Transverse colon (tissue), 4 donors: ENCODE measurements at regions not wholly inside any gene's neighbourhood (a gene's known extent, or its start where the extent isn't known, plus 50 kb on each side); places are given as distances from the start of the nearest gene placed in this dataset.
A peak's percentile ranks its signal among the peaks of the same experiment; 100 is the strongest.

Experiments used
- DNase-seq: peaks from one replicate; pipeline ENCODE4 v3.0.0-alpha.2; 2019
- H3K27ac ChIP-seq, 4 donors: fragments of 200-600 bp; sonication (generic); 2 replicates each; pipeline ENCODE4 v1.5.1; 2016 to 2018; ENCODE audit warnings: inconsistent platforms in 4 of 4
- H3K27me3 ChIP-seq: fragments of 200-600 bp; sonication (generic); 2 replicates; pipeline ENCODE4 v1.5.1; 2017; ENCODE audit warnings: inconsistent platforms
- H3K36me3 ChIP-seq, 4 donors: fragments of 200-600 bp; sonication (generic); 2 replicates each; pipeline ENCODE4 v1.5.1; 2017 to 2019; ENCODE audit warnings: inconsistent platforms in 4 of 4
- H3K4me1 ChIP-seq, 4 donors: fragments of 200-600 bp; sonication (generic); 2 replicates each; pipeline ENCODE4 v1.5.1; 2017 to 2020; ENCODE audit warnings: inconsistent platforms in 4 of 4
- H3K4me3 ChIP-seq, 4 donors: fragments of 200-600 bp; sonication (generic); 1 replicate in 1 of 4; 2 replicates in 3 of 4; pipeline versions ENCODE4 v1.5.1 to v1.6.1; 2017 to 2019; ENCODE audit warnings: inconsistent platforms in 4 of 4
- H3K9me3 ChIP-seq, 2 donors: fragments of 200-600 bp; sonication (generic); 2 replicates each; pipeline ENCODE4 v1.5.1; 2017 to 2019; ENCODE audit warnings: inconsistent platforms in 2 of 2
- EP300 ChIP-seq: sonication (generic); formaldehyde crosslinking; IDR thresholded peaks from one replicate; pipeline ENCODE4 v1.6.1; 2017; ENCODE audit warnings: antibody characterized with exemption, low read depth
- POLR2A ChIP-seq: fragments of 450-650 bp; IDR thresholded peaks from one replicate; pipeline ENCODE4 v1.6.1; 2016; ENCODE audit warnings: antibody characterized with exemption, mild to moderate bottlenecking, moderate library complexity
- POLR2AphosphoS5 ChIP-seq, 3 donors: sonication (generic); formaldehyde crosslinking; IDR thresholded peaks; one replicate each; pipeline ENCODE4 v1.6.1; 2016; ENCODE audit warnings: antibody characterized with exemption in 3 of 3
- WGBS, 2 donors: methylation state at CpG; one replicate each; pipeline ENCODE4 v1.1.5; 2018; ENCODE audit warnings: low coverage in 1 of 2; 5-methylcytosine and 5-hydroxymethylcytosine counted together
- in situ Hi-C, 4 donors: fragments of 200-750 bp; cut with MboI; loops; one replicate each; pipeline versions ENCODE4 v1.15.0 to v1.15.1; 2017; ENCODE audit warnings: low sequenced_read_pairs in 3 of 4, low pct_ligation_motif_present in 1 of 4, low pct_unique_long_range_greater_than_20kb in 1 of 4
- intact Hi-C: fragments of 100-400 bp; cut with DNase I; formaldehyde crosslinking; loops from one replicate; pipeline ENCODE4 v1.15.1; 2023; ENCODE audit warnings: low total_unique reads
- TF ChIP-seq, protein P1 (sequence below), 5 experiments: fragments of 200-600 bp in 3 of 5; fragments of 450-650 bp in 2 of 5; sonication (generic) in 3 of 5; IDR thresholded peaks; 1 replicate in 2 of 5; 2 replicates in 3 of 5; pipeline ENCODE4 v1.5.1; 2016 to 2017; ENCODE audit warnings: antibody characterized with exemption in 5 of 5, inconsistent platforms in 3 of 5, mild to moderate bottlenecking in 2 of 5, moderate library complexity in 1 of 5

DNA sequence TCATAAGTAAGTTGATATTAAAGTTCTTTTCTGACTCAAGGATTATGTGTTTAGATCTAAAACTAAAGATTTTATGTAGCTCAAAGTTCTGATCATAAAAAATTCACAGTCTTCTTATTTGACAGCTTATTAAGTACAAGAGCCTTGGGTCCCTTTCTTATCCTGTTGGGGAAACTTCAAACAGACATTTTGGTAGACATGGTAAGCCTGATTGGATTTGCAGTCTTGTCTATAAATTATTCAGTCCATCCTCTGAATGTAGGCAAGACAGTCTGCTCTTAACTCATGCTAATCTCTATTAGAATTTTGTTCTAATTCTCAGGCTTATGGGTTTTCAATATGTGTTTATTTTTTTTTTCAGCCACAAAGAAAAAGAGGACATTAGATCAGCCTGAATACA is 1718.7 kb upstream of the SLC10A2 start:
- intact Hi-C loops (no loop called here), in situ Hi-C loops (no loop called here)
- no peak for DNase-seq

DNA sequence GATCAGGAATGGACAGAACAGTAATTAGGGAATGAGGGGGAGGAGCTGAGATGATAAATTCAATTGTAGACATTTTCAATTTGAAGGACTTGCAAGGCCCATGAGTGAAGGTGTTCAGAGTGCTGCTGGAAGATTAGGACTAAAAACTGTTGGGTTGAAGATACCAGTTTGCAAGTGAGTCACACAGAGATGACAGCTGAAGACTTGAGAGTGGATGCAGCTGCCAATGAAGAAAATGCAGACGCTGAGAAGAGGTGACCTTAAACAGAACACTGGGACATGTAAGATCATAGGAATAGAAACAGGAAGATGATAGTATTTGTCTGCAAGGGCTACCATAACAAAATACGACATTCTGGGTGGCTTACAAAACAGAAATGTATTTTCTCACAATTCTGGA is 1716.5 kb upstream of the SLC10A2 start:
- Histone ChIP-seq H3K4me1 (no peaks in the 10 kb centered on the region), H3K4me3 (no peak overlapping the region), H3K9me3 (no peaks in the 10 kb centered on the region), H3K36me3 (no peaks in the 10 kb centered on the region), H3K27me3 (no peaks in the 10 kb centered on the region), H3K27ac (no peak overlapping the region)
- no peak for DNase-seq
- intact Hi-C loops (no loop called here), in situ Hi-C loops (no loop called here)
- 66 to 79% methylated on average over 2 of the region's 2 CpGs for WGBS, 2 donors
- TF ChIP-seq, protein P1, sequence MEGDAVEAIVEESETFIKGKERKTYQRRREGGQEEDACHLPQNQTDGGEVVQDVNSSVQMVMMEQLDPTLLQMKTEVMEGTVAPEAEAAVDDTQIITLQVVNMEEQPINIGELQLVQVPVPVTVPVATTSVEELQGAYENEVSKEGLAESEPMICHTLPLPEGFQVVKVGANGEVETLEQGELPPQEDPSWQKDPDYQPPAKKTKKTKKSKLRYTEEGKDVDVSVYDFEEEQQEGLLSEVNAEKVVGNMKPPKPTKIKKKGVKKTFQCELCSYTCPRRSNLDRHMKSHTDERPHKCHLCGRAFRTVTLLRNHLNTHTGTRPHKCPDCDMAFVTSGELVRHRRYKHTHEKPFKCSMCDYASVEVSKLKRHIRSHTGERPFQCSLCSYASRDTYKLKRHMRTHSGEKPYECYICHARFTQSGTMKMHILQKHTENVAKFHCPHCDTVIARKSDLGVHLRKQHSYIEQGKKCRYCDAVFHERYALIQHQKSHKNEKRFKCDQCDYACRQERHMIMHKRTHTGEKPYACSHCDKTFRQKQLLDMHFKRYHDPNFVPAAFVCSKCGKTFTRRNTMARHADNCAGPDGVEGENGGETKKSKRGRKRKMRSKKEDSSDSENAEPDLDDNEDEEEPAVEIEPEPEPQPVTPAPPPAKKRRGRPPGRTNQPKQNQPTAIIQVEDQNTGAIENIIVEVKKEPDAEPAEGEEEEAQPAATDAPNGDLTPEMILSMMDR (IDR thresholded peaks at IDR 0.05) = no peak
- TF ChIP-seq POLR2A (no peak), EP300 (no peak), POLR2AphosphoS5 (IDR thresholded peaks at IDR 0.05) (no peak)

More for the DNA sequence above, 1718.7 kb upstream of the SLC10A2 start:
- Histone ChIP-seq H3K4me3 (no peak overlapping the region), H3K4me1 (no peaks in the 10 kb centered on the region), H3K9me3 (no peaks in the 10 kb centered on the region), H3K36me3 (no peaks in the 10 kb centered on the region), H3K27ac (no peak overlapping the region), H3K27me3 (no peaks in the 10 kb centered on the region)
- TF ChIP-seq, protein P1 (IDR thresholded peaks at IDR 0.05) = no peak
- TF ChIP-seq POLR2A (no peak), POLR2AphosphoS5 (IDR thresholded peaks at IDR 0.05) (no peak), EP300 (no peak)

DNA sequence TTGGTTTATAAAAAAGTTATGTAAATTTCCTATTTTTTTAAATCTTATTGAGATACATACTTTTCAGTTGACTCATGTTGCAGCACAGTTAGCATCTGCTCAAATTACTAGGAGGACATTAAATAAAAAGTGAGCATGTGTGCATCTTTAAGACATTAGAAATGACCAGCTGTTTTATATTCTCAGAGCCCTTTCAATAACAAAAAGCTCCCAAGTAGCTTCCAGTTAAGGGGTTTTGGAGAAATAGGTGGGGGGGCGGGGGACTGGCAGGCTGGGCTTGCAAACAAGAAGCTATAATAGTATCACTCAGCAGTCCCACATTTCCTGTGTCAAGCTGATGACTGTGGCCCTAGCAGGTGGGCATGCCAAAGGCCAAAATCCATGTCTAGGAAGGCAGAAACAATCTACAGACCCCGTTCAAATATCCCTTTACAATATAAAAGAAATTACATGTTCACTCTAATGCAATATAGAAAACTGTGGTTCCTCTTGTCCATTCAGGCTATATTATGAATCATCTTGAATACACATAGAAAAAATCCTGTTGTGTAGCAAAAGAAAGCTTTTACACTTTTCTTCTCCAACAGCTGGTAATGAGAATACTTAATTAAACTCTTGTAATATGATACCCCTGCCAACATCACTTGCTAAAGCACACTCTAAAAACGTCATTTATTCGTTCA is 1713.2 kb upstream of the SLC10A2 start:
- no peak overlapping the region for H3K4me3 ChIP-seq
- no peak overlapping the region for H3K27ac ChIP-seq
- DNase-seq = no peak
- no peaks in the 10 kb centered on the region for H3K9me3 ChIP-seq
- in situ Hi-C loops = no loop called here
- WGBS, 2 donors = 53 to 65% methylated on average over 4 of the region's 4 CpGs
- no peaks in the 10 kb centered on the region for H3K4me1 ChIP-seq
- no peaks in the 10 kb centered on the region for H3K27me3 ChIP-seq
- intact Hi-C loops = no loop called here
- H3K36me3 ChIP-seq = no peaks in the 10 kb centered on the region
- TF ChIP-seq POLR2A (no peak), POLR2AphosphoS5 (IDR thresholded peaks at IDR 0.05) (no peak), EP300 (no peak)
- TF ChIP-seq, protein P1 (IDR thresholded peaks at IDR 0.05) = no peak

DNA sequence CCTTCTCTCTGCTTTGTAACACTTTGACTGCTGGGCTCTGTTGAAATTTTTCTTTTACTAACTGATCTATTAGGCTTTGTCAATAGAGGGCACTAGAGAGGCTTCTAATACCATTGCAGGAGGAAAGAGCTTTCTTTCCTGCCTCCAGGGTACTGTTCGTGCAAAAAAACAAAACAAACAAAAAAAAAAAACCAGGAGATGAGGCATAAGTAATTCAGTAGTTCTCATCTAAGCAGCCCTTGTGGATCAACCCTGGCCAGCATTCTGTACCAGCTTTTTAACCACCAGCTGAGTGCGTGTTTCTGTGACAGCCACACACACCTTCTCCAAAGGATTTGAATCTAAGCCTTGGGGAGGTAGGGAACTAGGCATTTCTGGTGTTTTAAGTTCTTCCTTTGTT is 1707.6 kb upstream of the SLC10A2 start:
- in situ Hi-C loops (no loop called here), intact Hi-C loops (no loop called here)
- no peaks in the 10 kb centered on the region for H3K9me3 ChIP-seq
- no peaks in the 10 kb centered on the region for H3K4me1 ChIP-seq
- H3K27me3 ChIP-seq = no peaks in the 10 kb centered on the region
- no peak for DNase-seq
- no peak overlapping the region for H3K27ac ChIP-seq
- no peaks in the 10 kb centered on the region for H3K36me3 ChIP-seq
- H3K4me3 ChIP-seq = no peak overlapping the region
- TF ChIP-seq, protein P1 (IDR thresholded peaks at IDR 0.05) = peak in 4 of 5 experiments; percentile 21 to 51 (median 45)
- TF ChIP-seq POLR2A = no peak
- 48% methylated on average over 2 of the region's 2 CpGs; no CpG with 5 or more reads in 1 of the 2 donors for WGBS, 2 donors
